IMR-90 (cell line): ENCODE measurements at regions not wholly inside any gene's neighbourhood (a gene's known extent, or its start where the extent isn't known, plus 50 kb on each side); places are given as distances from the start of the nearest gene placed in this dataset.

Experiments used
- ATAC-seq: fragments of 200-7000 bp; cut with Tn5 transposase; 2 replicates; pipeline ENCODE4 v1.9.1; 2020; ENCODE audit warnings: low read depth, mild to moderate bottlenecking, moderate library complexity
- BruUV-seq: library from RNA; stranded (reverse); fragments of 400-500 nt; replicated peaks from 2 replicates; lab custom pipeline; 2021; lab: Mats Ljungman, UMichigan
- CTCF ChIA-PET: fragments of 300-600 bp; formaldehyde crosslinking; extraction: SDS; loops from one replicate; lab custom pipeline; 2021; ENCODE audit warnings: antibody characterized with exemption; lab: Yijun Ruan, JAX
- POLR2A ChIA-PET: fragments of 300-600 bp; sonication (Branson Sonifier 250); formaldehyde crosslinking; loops from one replicate; lab custom pipeline; 2022; ENCODE audit warnings: antibody characterized with exemption; ENCODE audit not compliant: unreplicated experiment; lab: Charles Lee
- DNase-seq: peaks from one replicate; pipeline ENCODE4 v3.0.0; 2013
- H2AFZ ChIP-seq: replicated peaks from 2 replicates; pipeline ENCODE3; 2013; ENCODE audit warnings: low read length, mild to moderate bottlenecking; ENCODE audit not compliant: poor library complexity
- H2AK5ac ChIP-seq: 2 replicates; pipeline ENCODE4 v1.6.1; 2013; ENCODE audit warnings: low read depth, low read length, inconsistent platforms
- H2AK9ac ChIP-seq: replicated peaks from 2 replicates; pipeline ENCODE3; 2013; ENCODE audit warnings: mild to moderate bottlenecking, low read depth, low read length, moderate library complexity; ENCODE audit not compliant: poor library complexity
- H2BK120ac ChIP-seq: 2 replicates; pipeline ENCODE4 v1.6.1; 2013; ENCODE audit warnings: low read depth, low read length, inconsistent platforms
- H2BK15ac ChIP-seq: 3 replicates; pipeline ENCODE4 v1.6.1; 2013; ENCODE audit warnings: low read depth, low read length, inconsistent platforms
- H2BK20ac ChIP-seq: 2 replicates; pipeline ENCODE4 v1.6.1; 2013; ENCODE audit warnings: low read depth, mild to moderate bottlenecking, inconsistent platforms, low read length, moderate library complexity
- H2BK5ac ChIP-seq: 2 replicates; pipeline ENCODE4 v1.6.1; 2013; ENCODE audit warnings: mild to moderate bottlenecking, low read depth, low read length, inconsistent platforms; ENCODE audit not compliant: poor library complexity, severe bottlenecking
- H3K14ac ChIP-seq: replicated peaks from 2 replicates; pipeline ENCODE4 v1.6.1; 2013; ENCODE audit warnings: low read depth, low read length, inconsistent platforms
- H3K18ac ChIP-seq: 2 replicates; pipeline ENCODE4 v1.6.1; 2013; ENCODE audit warnings: low read depth, low read length, control low read depth
- H3K23ac ChIP-seq: 2 replicates; pipeline ENCODE4 v1.6.1; 2013; ENCODE audit warnings: low read depth, low read length, inconsistent platforms
- H3K27ac ChIP-seq: 2 replicates; pipeline ENCODE4 v1.5.1; 2013; ENCODE audit warnings: mild to moderate bottlenecking, control low read depth, low read length; ENCODE audit not compliant: insufficient read depth
- H3K27me3 ChIP-seq: 2 replicates; pipeline ENCODE4 v1.6.1; 2013; ENCODE audit warnings: low read length; ENCODE audit not compliant: control insufficient read depth, insufficient read depth
- H3K36me3 ChIP-seq: 2 replicates; pipeline ENCODE4 v1.6.1; 2013; ENCODE audit warnings: low read length, mixed read lengths; ENCODE audit not compliant: control insufficient read depth, insufficient read depth
- H3K4ac ChIP-seq: 2 replicates; pipeline ENCODE4 v1.6.1; 2013; ENCODE audit warnings: low read depth, low read length, inconsistent platforms
- H3K4me1 ChIP-seq: 2 replicates; pipeline ENCODE4 v1.6.1; 2013; ENCODE audit warnings: low read length, mixed read lengths; ENCODE audit not compliant: control insufficient read depth, insufficient read depth
- H3K4me2 ChIP-seq: 2 replicates; pipeline ENCODE4 v1.6.1; 2013; ENCODE audit warnings: low read depth, mild to moderate bottlenecking, control low read depth, low read length, moderate library complexity
- H3K4me3 ChIP-seq: 2 replicates; pipeline ENCODE4 v1.5.1; 2013; ENCODE audit warnings: low read depth, mild to moderate bottlenecking, control low read depth, low read length, moderate library complexity; ENCODE audit not compliant: insufficient read depth
- H3K56ac ChIP-seq: 2 replicates; pipeline ENCODE4 v1.6.1; 2013; ENCODE audit warnings: low read length, inconsistent platforms; ENCODE audit not compliant: insufficient read depth; ENCODE audit errors: extremely low read depth
- H3K79me1 ChIP-seq, 2 experiments: 2 replicates each; pipeline ENCODE4 v1.6.1; 2013; ENCODE audit warnings: low read length in 2 of 2, inconsistent platforms in 1 of 2, low read depth in 1 of 2
- H3K9ac ChIP-seq: 2 replicates; pipeline ENCODE4 v1.6.1; 2013; ENCODE audit warnings: low read depth, low read length, control low read depth
- H3K9me1 ChIP-seq: 2 replicates; pipeline ENCODE4 v1.6.1; 2013; ENCODE audit warnings: low read length, inconsistent platforms; ENCODE audit not compliant: insufficient read depth
- H3K9me3 ChIP-seq: 2 replicates; pipeline ENCODE4 v1.6.1; 2013; ENCODE audit warnings: low read length; ENCODE audit not compliant: control insufficient read depth, insufficient read depth
- H4K20me1 ChIP-seq: 2 replicates; pipeline ENCODE4 v1.6.1; 2013; ENCODE audit warnings: low read length, inconsistent platforms; ENCODE audit not compliant: insufficient read depth
- H4K5ac ChIP-seq: 2 replicates; pipeline ENCODE4 v1.6.1; 2013; ENCODE audit warnings: mild to moderate bottlenecking, low read depth, low read length, control low read depth
- H4K8ac ChIP-seq, 2 experiments: 2 replicates each; pipeline ENCODE4 v1.6.1; 2013; ENCODE audit warnings: low read depth in 2 of 2, low read length in 2 of 2, control low read depth in 1 of 2, inconsistent platforms in 1 of 2
- H4K91ac ChIP-seq: 2 replicates; pipeline ENCODE4 v1.6.1; 2013; ENCODE audit warnings: low read depth, low read length, inconsistent platforms; ENCODE audit not compliant: insufficient read depth
- BHLHE40 ChIP-seq: fragments of 150-350 bp; IDR thresholded peaks from 2 replicates; pipeline ENCODE4 v1.6.1; 2016; ENCODE audit warnings: mild to moderate bottlenecking, low read depth, low read length
- CEBPB ChIP-seq: IDR thresholded peaks from 2 replicates; pipeline ENCODE4 v1.6.1; 2012; ENCODE audit warnings: low read depth, low read length, improper control_type of control experiment
- CHD1 ChIP-seq: IDR thresholded peaks from 2 replicates; pipeline ENCODE4 v1.6.1; 2012; ENCODE audit warnings: low read depth, low read length, improper control_type of control experiment
- CTCF ChIP-seq: conservative IDR thresholded peaks from 2 replicates; pipeline ENCODE4 v1.5.1; 2012; ENCODE audit warnings: mild to moderate bottlenecking, low read depth, low read length, improper control_type of control experiment
- ELK1 ChIP-seq: fragments of 150-350 bp; IDR thresholded peaks from 2 replicates; pipeline ENCODE4 v1.6.1; 2016; ENCODE audit warnings: low read depth, mild to moderate bottlenecking, low read length, moderate library complexity, borderline replicate concordance
- FOS ChIP-seq: fragments of 150-350 bp; IDR thresholded peaks from 2 replicates; pipeline ENCODE4 v1.6.1; 2016; ENCODE audit warnings: low read depth, low read length
- MAFK ChIP-seq: IDR thresholded peaks from 2 replicates; pipeline ENCODE4 v1.6.1; 2012; ENCODE audit warnings: low read depth, low read length, improper control_type of control experiment
- MAZ ChIP-seq: IDR thresholded peaks from 2 replicates; pipeline ENCODE4 v1.6.1; 2012; ENCODE audit warnings: low read depth, mild to moderate bottlenecking, low read length, improper control_type of control experiment, moderate library complexity, borderline replicate concordance
- RAD21 ChIP-seq: IDR thresholded peaks from 2 replicates; pipeline ENCODE4 v1.6.1; 2012; ENCODE audit warnings: low read length, improper control_type of control experiment
- RCOR1 ChIP-seq: IDR thresholded peaks from 2 replicates; pipeline ENCODE4 v1.6.1; 2012; ENCODE audit warnings: mild to moderate bottlenecking, low read length, improper control_type of control experiment; ENCODE audit not compliant: insufficient replicate concordance
- RFX5 ChIP-seq: IDR thresholded peaks from 2 replicates; pipeline ENCODE4 v1.8.0; 2012; ENCODE audit warnings: low read depth, mild to moderate bottlenecking, low read length, moderate library complexity
- SMC3 ChIP-seq: fragments of 150-350 bp; IDR thresholded peaks from 2 replicates; pipeline ENCODE4 v1.6.1; 2016; ENCODE audit warnings: low read depth, mild to moderate bottlenecking, antibody characterized with exemption, low read length, moderate library complexity
- USF2 ChIP-seq: fragments of 150-350 bp; IDR thresholded peaks from 2 replicates; pipeline ENCODE4 v1.6.1; 2017; ENCODE audit warnings: mild to moderate bottlenecking, antibody characterized with exemption, low read length, low read depth
- WGBS, 2 experiments: methylation state at CpG; one replicate each; pipeline versions ENCODE4 v1.1.5 to v1.1.7; 2013; ENCODE audit warnings: missing lambda C conversion rate in 2 of 2; ENCODE audit not compliant: insufficient read length in 1 of 2; ENCODE audit errors: extremely low coverage in 2 of 2; 5-methylcytosine and 5-hydroxymethylcytosine counted together
- dilution Hi-C: fragments of 300-500 bp; cut with HindIII; formaldehyde crosslinking; loops from one replicate; pipeline ENCODE4 v1.14.3; 2018; ENCODE audit warnings: low sequenced_read_pairs; ENCODE audit not compliant: unreplicated experiment
- in situ Hi-C: fragments of 300-500 bp; cut with MboI; formaldehyde crosslinking; loops from 3 replicates; pipeline ENCODE4 v1.14.3; 2019; ENCODE audit warnings: low sequenced_read_pairs, inconsistent platforms, mixed read lengths
- intact Hi-C: fragments of 100-400 bp; cut with micrococcal nuclease; formaldehyde crosslinking; loops from 2 replicates; pipeline ENCODE4 v1.10.0; 2022

- Histone ChIP-seq H3K9ac (no peak overlapping the region), H3K36me3 (no peaks in the 10 kb centered on the region)
- dilution Hi-C loops: no loop called here
Observed at GRCh38 chr3:153042088-153042487, 119.9 kb upstream of the RAP2B start.

More at GRCh38 chr3:153042088-153042487, 119.9 kb upstream of the RAP2B start:
- no peaks in the 10 kb centered on the region for H3K9me3 ChIP-seq
- H2BK20ac ChIP-seq: no peak overlapping the region
- no peak overlapping the region for H3K4me3 ChIP-seq
- no peak overlapping the region for H2AFZ ChIP-seq
- peaks cover 2% of the 10 kb centered on the region for H3K4me1 ChIP-seq
- no peaks in the 10 kb centered on the region for H3K9me1 ChIP-seq
- H3K27ac ChIP-seq: no peak overlapping the region
- no peak overlapping the region for H3K14ac ChIP-seq
- WGBS, 2 experiments: 67% methylated on average over 1 of the region's 1 CpG; no CpG with 5 or more reads in 1 of the 2 experiments
- no peak overlapping the region; the same call in 2 of the 3 replicates for H2BK15ac ChIP-seq
- in situ Hi-C loops: no loop called here
- no peak overlapping the region for H3K18ac ChIP-seq
- no peak for DNase-seq
- H3K4ac ChIP-seq: 0 out of 2 replicates have a peak overlapping the region, but pooled peaks have one; percentile 10
- intact Hi-C loops: loop anchor here (5.0 to 10.0 kb wide), 3 partner anchors 205 to 403 kb away; no protein-coding TSS in a partner anchor
- no peak overlapping the region for H4K91ac ChIP-seq
- ChIA-PET POLR2A (interaction anchor here (0.7 kb wide), 1 partner anchor 163 kb away, joined by 5 read pairs; no protein-coding TSS in a partner anchor), CTCF (interaction anchor here (1.5 kb wide), 1 partner anchor 553 kb away, joined by 5 read pairs; no protein-coding TSS in a partner anchor)
- H3K23ac ChIP-seq: no peak overlapping the region
- H2AK9ac ChIP-seq: no peak overlapping the region
- no peak overlapping the region for H2BK5ac ChIP-seq
- ATAC-seq: no peak
- no peak for TF ChIP-seq CTCF
- no peak for TF ChIP-seq FOS
- no peak for TF ChIP-seq BHLHE40
- no peak for TF ChIP-seq MAZ
- TF ChIP-seq RAD21: no peak
- no peak for TF ChIP-seq SMC3
- no peak for TF ChIP-seq ELK1
- no peak for TF ChIP-seq RFX5
- TF ChIP-seq MAFK: no peak
- no peak for TF ChIP-seq CEBPB
- no peak for TF ChIP-seq CHD1
- no peak for TF ChIP-seq RCOR1
- no peak for TF ChIP-seq USF2
- H4K20me1 ChIP-seq: no peaks in the 10 kb centered on the region
- H4K8ac ChIP-seq: 0 out of 4 replicates have a peak overlapping the region, but pooled peaks of 1 of the 2 experiments have one; percentile 19
- H2AK5ac ChIP-seq: 0 out of 2 replicates have a peak overlapping the region, but pooled peaks have one; percentile 70
- H3K4me2 ChIP-seq: no peak overlapping the region
- no peak overlapping the region for H4K5ac ChIP-seq
- BruUV-seq: no TSS peak
- H2BK120ac ChIP-seq: no peak overlapping the region
- no peaks in the 10 kb centered on the region for H3K79me1 ChIP-seq
- no peak overlapping the region for H3K56ac ChIP-seq
- no peaks in the 10 kb centered on the region for H3K27me3 ChIP-seq
